ENCODE measurements at regions not wholly inside any gene's neighbourhood (a gene's known extent, or its start where the extent isn't known, plus 50 kb on each side); places are given as distances from the start of the nearest gene placed in this dataset.
"Not testable (repeated sequence)": the region's sequence is repeated elsewhere in the genome, so short reads cannot be mapped to it uniquely, and the experiment has no call there.

DNA sequence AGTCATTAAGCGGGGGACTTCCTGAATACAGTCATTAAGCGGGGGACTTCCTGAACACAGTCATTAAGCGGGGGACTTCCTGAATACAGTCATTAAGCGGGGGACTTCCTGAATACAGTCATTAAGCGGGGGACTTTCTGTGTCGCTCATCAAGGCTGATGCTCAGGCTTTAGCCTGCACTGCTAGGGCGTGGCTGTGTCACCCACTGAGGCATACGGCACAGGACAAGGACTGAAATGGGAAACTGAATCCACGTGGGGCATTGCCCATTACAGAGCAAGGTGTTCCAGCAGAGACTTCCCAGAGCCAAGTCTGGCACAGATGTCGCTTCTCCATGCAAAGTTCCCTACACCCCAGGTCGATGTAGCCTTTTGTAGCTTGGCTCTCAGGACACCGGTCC, 89.9 kb upstream of the FRMD1 start:
- not testable (repeated sequence) for TF ChIP-seq EZH2 (IDR thresholded peaks at IDR 0.05; ENCODE audit: low read length)
- TF ChIP-seq, protein P1, sequence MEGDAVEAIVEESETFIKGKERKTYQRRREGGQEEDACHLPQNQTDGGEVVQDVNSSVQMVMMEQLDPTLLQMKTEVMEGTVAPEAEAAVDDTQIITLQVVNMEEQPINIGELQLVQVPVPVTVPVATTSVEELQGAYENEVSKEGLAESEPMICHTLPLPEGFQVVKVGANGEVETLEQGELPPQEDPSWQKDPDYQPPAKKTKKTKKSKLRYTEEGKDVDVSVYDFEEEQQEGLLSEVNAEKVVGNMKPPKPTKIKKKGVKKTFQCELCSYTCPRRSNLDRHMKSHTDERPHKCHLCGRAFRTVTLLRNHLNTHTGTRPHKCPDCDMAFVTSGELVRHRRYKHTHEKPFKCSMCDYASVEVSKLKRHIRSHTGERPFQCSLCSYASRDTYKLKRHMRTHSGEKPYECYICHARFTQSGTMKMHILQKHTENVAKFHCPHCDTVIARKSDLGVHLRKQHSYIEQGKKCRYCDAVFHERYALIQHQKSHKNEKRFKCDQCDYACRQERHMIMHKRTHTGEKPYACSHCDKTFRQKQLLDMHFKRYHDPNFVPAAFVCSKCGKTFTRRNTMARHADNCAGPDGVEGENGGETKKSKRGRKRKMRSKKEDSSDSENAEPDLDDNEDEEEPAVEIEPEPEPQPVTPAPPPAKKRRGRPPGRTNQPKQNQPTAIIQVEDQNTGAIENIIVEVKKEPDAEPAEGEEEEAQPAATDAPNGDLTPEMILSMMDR (optimal IDR thresholded peaks at IDR 0.05 in 1 of 3, IDR thresholded peaks at IDR 0.05 in 1 of 3, conservative IDR thresholded peaks at IDR 0.05 in 1 of 3; ENCODE audit: extremely low read depth in 1 of 3, insufficient read depth in 2 of 3, low read length in 3 of 3): not testable (repeated sequence)
